AG09309 (cell line): ENCODE measurements at regions not wholly inside any gene's neighbourhood (a gene's known extent, or its start where the extent isn't known, plus 50 kb on each side); places are given as distances from the start of the nearest gene placed in this dataset.

Experiments
- DNase-seq: peaks from one replicate; pipeline ENCODE4 v3.0.0-alpha.2; 2010; ENCODE audit warnings: low read depth
- H3K4me3 ChIP-seq: 2 replicates; pipeline ENCODE4 v1.5.1; 2011; ENCODE audit warnings: mild to moderate bottlenecking, low read depth, low read length, moderate library complexity; ENCODE audit not compliant: control insufficient read depth
- TF ChIP-seq, protein P1 (sequence below): IDR thresholded peaks from 2 replicates; pipeline ENCODE4 v1.5.1; 2011; ENCODE audit warnings: mild to moderate bottlenecking, low read depth, low read length, inconsistent platforms; ENCODE audit not compliant: insufficient read depth, control insufficient read depth; ENCODE audit errors: missing control alignments

DNA sequence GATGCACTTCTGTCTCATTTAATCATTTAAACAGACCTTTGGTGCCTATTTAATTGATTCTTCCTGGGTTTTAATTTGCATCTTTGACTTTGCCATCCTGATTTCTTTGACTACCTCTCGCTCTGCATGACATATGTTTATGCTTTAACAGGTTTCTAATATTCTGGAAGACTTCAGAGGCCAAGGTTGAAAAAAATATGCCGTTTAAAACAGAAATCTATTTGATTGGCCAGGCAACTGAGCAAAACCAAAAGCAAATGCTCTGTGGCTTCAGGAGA is 303.4 kb downstream of the IRS1 start:
- no peak for DNase-seq
- H3K4me3 ChIP-seq, result no peak overlapping the region
- TF ChIP-seq, protein P1, sequence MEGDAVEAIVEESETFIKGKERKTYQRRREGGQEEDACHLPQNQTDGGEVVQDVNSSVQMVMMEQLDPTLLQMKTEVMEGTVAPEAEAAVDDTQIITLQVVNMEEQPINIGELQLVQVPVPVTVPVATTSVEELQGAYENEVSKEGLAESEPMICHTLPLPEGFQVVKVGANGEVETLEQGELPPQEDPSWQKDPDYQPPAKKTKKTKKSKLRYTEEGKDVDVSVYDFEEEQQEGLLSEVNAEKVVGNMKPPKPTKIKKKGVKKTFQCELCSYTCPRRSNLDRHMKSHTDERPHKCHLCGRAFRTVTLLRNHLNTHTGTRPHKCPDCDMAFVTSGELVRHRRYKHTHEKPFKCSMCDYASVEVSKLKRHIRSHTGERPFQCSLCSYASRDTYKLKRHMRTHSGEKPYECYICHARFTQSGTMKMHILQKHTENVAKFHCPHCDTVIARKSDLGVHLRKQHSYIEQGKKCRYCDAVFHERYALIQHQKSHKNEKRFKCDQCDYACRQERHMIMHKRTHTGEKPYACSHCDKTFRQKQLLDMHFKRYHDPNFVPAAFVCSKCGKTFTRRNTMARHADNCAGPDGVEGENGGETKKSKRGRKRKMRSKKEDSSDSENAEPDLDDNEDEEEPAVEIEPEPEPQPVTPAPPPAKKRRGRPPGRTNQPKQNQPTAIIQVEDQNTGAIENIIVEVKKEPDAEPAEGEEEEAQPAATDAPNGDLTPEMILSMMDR, result no peak

GRCh38 chr2:226495466-226496272 is 304.0 kb downstream of the IRS1 start:
- DNase-seq, result no peak
- TF ChIP-seq, protein P1, result no peak

GRCh38 chr2:226491112-226491511 is 308.5 kb downstream of the IRS1 start:
- TF ChIP-seq, protein P1, result no peak
- DNase-seq, result no peak
- no peak overlapping the region for H3K4me3 ChIP-seq

More at GRCh38 chr2:226495466-226496272, 304.0 kb downstream of the IRS1 start:
- no peak overlapping the region for H3K4me3 ChIP-seq

DNA sequence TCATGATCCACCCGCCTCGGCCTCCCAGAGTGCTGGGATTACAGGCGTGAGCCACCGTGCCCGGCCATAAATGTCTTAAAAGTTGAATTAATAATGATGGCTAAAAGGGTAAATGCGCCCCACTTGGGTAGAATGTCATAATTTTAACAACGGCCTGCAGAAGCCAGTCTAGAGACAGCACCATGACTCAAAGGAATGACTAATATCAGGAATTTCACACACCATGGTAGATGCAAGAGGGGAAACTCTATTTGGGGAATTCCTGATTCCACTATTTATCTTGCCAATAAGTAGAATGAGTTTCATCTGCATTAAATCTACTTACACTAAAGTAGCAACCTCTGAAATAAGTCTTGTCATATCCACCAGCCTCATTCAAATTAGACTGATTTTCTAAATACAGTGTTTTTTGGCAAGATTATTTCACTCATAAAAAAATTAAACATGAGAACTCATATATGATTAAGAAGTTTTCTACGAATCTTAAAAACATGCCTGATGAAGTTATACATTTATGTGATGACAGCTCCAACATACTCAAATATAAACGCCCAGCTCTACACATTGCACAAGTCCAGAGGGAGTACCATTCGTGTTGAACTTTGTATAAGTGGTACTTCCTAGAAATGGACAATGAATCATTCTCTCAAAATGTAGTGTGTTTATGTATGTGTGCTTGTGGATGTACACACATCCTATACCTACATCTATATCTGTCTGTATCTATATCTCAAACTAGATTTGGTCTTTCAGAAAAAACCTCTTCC is 309.7 kb downstream of the IRS1 start:
- DNase-seq, result peak; percentile 60
- TF ChIP-seq, protein P1, result no peak
- H3K4me3 ChIP-seq, result no peak overlapping the region

- TF ChIP-seq, protein P1, result no peak
- no peak for DNase-seq
- H3K4me3 ChIP-seq, result no peak overlapping the region
These were observed 311.6 kb downstream of the IRS1 start for GRCh38 chr2:226488034-226488433.

GRCh38 chr2:226487573-226487972 is 312.0 kb downstream of the IRS1 start:
- DNase-seq, result no peak
- H3K4me3 ChIP-seq, result no peak overlapping the region
- TF ChIP-seq, protein P1, result no peak
